Loucy (cell line): ENCODE measurements at regions not wholly inside any gene's neighbourhood (a gene's known extent, or its start where the extent isn't known, plus 50 kb on each side); places are given as distances from the start of the nearest gene placed in this dataset.

ENCODE experiments used
- EZH2phosphoT487 ChIP-seq: fragments of 200-600 bp; IDR thresholded peaks from 2 replicates; pipeline ENCODE4 v1.6.1; 2018; ENCODE audit warnings: antibody characterized with exemption, mild to moderate bottlenecking, moderate library complexity, borderline replicate concordance
- TF ChIP-seq, protein P1 (sequence below): fragments of 200-600 bp; sonication (generic); conservative IDR thresholded peaks from 2 replicates; pipeline ENCODE4 v1.5.1; 2014; ENCODE audit warnings: mild to moderate bottlenecking, antibody characterized with exemption, low read length

GRCh38 chr2:53437371-53437770, 330.2 kb upstream of the CHAC2 start:
- TF ChIP-seq, protein P1, sequence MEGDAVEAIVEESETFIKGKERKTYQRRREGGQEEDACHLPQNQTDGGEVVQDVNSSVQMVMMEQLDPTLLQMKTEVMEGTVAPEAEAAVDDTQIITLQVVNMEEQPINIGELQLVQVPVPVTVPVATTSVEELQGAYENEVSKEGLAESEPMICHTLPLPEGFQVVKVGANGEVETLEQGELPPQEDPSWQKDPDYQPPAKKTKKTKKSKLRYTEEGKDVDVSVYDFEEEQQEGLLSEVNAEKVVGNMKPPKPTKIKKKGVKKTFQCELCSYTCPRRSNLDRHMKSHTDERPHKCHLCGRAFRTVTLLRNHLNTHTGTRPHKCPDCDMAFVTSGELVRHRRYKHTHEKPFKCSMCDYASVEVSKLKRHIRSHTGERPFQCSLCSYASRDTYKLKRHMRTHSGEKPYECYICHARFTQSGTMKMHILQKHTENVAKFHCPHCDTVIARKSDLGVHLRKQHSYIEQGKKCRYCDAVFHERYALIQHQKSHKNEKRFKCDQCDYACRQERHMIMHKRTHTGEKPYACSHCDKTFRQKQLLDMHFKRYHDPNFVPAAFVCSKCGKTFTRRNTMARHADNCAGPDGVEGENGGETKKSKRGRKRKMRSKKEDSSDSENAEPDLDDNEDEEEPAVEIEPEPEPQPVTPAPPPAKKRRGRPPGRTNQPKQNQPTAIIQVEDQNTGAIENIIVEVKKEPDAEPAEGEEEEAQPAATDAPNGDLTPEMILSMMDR: no peak
- TF ChIP-seq EZH2phosphoT487: no peak
